OCI-LY7 (cell line): ENCODE measurements at regions not wholly inside any gene's neighbourhood (a gene's known extent, or its start where the extent isn't known, plus 50 kb on each side); places are given as distances from the start of the nearest gene placed in this dataset.

Experiments
- BruUV-seq: library from RNA; stranded (reverse); fragments of 400-500 nt; replicated peaks from 2 replicates; lab custom pipeline; 2021; lab: Mats Ljungman, UMichigan
- CTCF ChIA-PET: fragments of 300-600 bp; sonication (Branson Sonifier 250); formaldehyde crosslinking; loops from one replicate; lab custom pipeline; 2022; ENCODE audit warnings: antibody characterized with exemption; ENCODE audit not compliant: unreplicated experiment; lab: Charles Lee
- POLR2A ChIA-PET: fragments of 300-600 bp; sonication (Branson Sonifier 250); formaldehyde crosslinking; loops from one replicate; lab custom pipeline; 2022; ENCODE audit warnings: antibody characterized with exemption; lab: Charles Lee
- DNase-seq: peaks from one replicate; pipeline ENCODE4 v3.0.0-alpha.2; 2015; ENCODE audit warnings: low spot score
- H2AFZ ChIP-seq: fragments of 200-600 bp; sonication (generic), shearing (Covaris generic); 2 replicates; pipeline ENCODE4 v1.6.1; 2014; ENCODE audit warnings: mild to moderate bottlenecking, antibody characterized with exemption, low read length, moderate library complexity
- H3K27ac ChIP-seq: fragments of 200-600 bp; sonication (generic); 2 replicates; pipeline ENCODE4 v1.5.1; 2014; ENCODE audit warnings: mixed run types, low read depth, mild to moderate bottlenecking, moderate library complexity, low read length, inconsistent platforms; ENCODE audit not compliant: poor library complexity, severe bottlenecking
- H3K36me3 ChIP-seq: fragments of 200-600 bp; sonication (generic); 2 replicates; pipeline ENCODE4 v1.6.1; 2014; ENCODE audit warnings: mild to moderate bottlenecking, antibody characterized with exemption, low read length, moderate library complexity, mixed read lengths; ENCODE audit not compliant: insufficient read depth
- H3K4me1 ChIP-seq: fragments of 200-600 bp; sonication (generic); 2 replicates; pipeline ENCODE4 v1.5.1; 2014; ENCODE audit warnings: mild to moderate bottlenecking, low read length; ENCODE audit not compliant: insufficient read depth, poor library complexity, severe bottlenecking
- H3K4me2 ChIP-seq: fragments of 200-600 bp; sonication (generic); 2 replicates; pipeline ENCODE4 v1.6.1; 2014; ENCODE audit warnings: mild to moderate bottlenecking, low read length
- H3K4me3 ChIP-seq: fragments of 200-600 bp; sonication (generic); 2 replicates; pipeline ENCODE4 v1.5.1; 2014; ENCODE audit warnings: mild to moderate bottlenecking, low read depth, low read length; ENCODE audit not compliant: poor library complexity, severe bottlenecking
- H3K79me2 ChIP-seq: fragments of 200-600 bp; sonication (generic); 2 replicates; pipeline ENCODE4 v1.6.1; 2016; ENCODE audit warnings: low read depth, mild to moderate bottlenecking, low read length, moderate library complexity, mixed read lengths; ENCODE audit not compliant: insufficient read depth
- H3K9me2 ChIP-seq: fragments of 200-600 bp; sonication (generic); 2 replicates; pipeline ENCODE4 v1.6.1; 2016; ENCODE audit warnings: mild to moderate bottlenecking, low read length, mixed read lengths; ENCODE audit not compliant: insufficient read depth
- H3K9me3 ChIP-seq: fragments of 200-600 bp; sonication (generic); 2 replicates; pipeline ENCODE4 v1.6.1; 2014; ENCODE audit warnings: mild to moderate bottlenecking, mixed run types, low read length, mixed read lengths
- H4K20me1 ChIP-seq: fragments of 200-600 bp; sonication (generic); 2 replicates; pipeline ENCODE4 v1.6.1; 2014; ENCODE audit warnings: mild to moderate bottlenecking, antibody characterized with exemption, low read length, moderate library complexity, mixed read lengths; ENCODE audit not compliant: insufficient read depth
- CTCF ChIP-seq: fragments of 200-600 bp; sonication (generic); conservative IDR thresholded peaks from 2 replicates; pipeline ENCODE4 v1.5.1; 2014; ENCODE audit warnings: mild to moderate bottlenecking, antibody characterized with exemption, low read length, moderate library complexity, mixed read lengths
- EZH2phosphoT487 ChIP-seq: fragments of 200-600 bp; sonication (generic); IDR thresholded peaks from 2 replicates; pipeline ENCODE4 v1.6.1; 2018; ENCODE audit warnings: low read depth, borderline replicate concordance, mild to moderate bottlenecking, mixed run types, antibody characterized with exemption, low read length, moderate library complexity, mixed read lengths
- intact Hi-C: fragments of 100-400 bp; cut with micrococcal nuclease; formaldehyde crosslinking; loops from one replicate; pipeline ENCODE4 v1.10.0; 2022; ENCODE audit not compliant: unreplicated experiment

GRCh38 chr13:93036380-93036779 is 190.2 kb upstream of the GPC6 start:
- no peak for DNase-seq
- H2AFZ ChIP-seq, result no peak overlapping the region
- no peak overlapping the region for H3K27ac ChIP-seq
- no peaks in the 10 kb centered on the region for H3K9me3 ChIP-seq
- no peaks in the 10 kb centered on the region for H3K36me3 ChIP-seq
- ChIA-PET CTCF (no interaction called here), POLR2A (interaction anchor here (0.7 kb wide), 1 partner anchor 1172 kb away, joined by 3 read pairs; no protein-coding TSS in a partner anchor)
- H4K20me1 ChIP-seq, result no peaks in the 10 kb centered on the region
- intact Hi-C loops, result no loop called here
- H3K9me2 ChIP-seq, result no peaks in the 10 kb centered on the region
- BruUV-seq, result no TSS peak
- H3K4me3 ChIP-seq, result no peak overlapping the region
- no peaks in the 10 kb centered on the region for H3K79me2 ChIP-seq
- no peaks in the 10 kb centered on the region for H3K4me1 ChIP-seq
- no peak overlapping the region for H3K4me2 ChIP-seq
- TF ChIP-seq CTCF (no peak), EZH2phosphoT487 (no peak)

- no peaks in the 10 kb centered on the region for H3K9me2 ChIP-seq
- ChIA-PET CTCF (no interaction called here), POLR2A (no interaction called here)
- H3K79me2 ChIP-seq, result no peaks in the 10 kb centered on the region
- intact Hi-C loops, result no loop called here
- H3K4me1 ChIP-seq, result no peaks in the 10 kb centered on the region
- H3K36me3 ChIP-seq, result no peaks in the 10 kb centered on the region
- H3K9me3 ChIP-seq, result no peaks in the 10 kb centered on the region
- TF ChIP-seq CTCF (no peak), EZH2phosphoT487 (no peak)
- no peak overlapping the region for H3K4me3 ChIP-seq
- no peak overlapping the region for H3K4me2 ChIP-seq
- H3K27ac ChIP-seq, result no peak overlapping the region
- H4K20me1 ChIP-seq, result no peaks in the 10 kb centered on the region
- no peak for DNase-seq
- no TSS peak for BruUV-seq
- no peak overlapping the region for H2AFZ ChIP-seq
Observed at GRCh38 chr13:93037780-93038179, 188.8 kb upstream of the GPC6 start.

- TF ChIP-seq CTCF (no peak), EZH2phosphoT487 (no peak)
- H4K20me1 ChIP-seq, result no peaks in the 10 kb centered on the region
- no peaks in the 10 kb centered on the region for H3K4me1 ChIP-seq
- no peaks in the 10 kb centered on the region for H3K36me3 ChIP-seq
- no peaks in the 10 kb centered on the region for H3K79me2 ChIP-seq
- no peak overlapping the region for H2AFZ ChIP-seq
- intact Hi-C loops, result no loop called here
- H3K9me3 ChIP-seq, result no peaks in the 10 kb centered on the region
- H3K9me2 ChIP-seq, result no peaks in the 10 kb centered on the region
- POLR2A ChIA-PET, result no interaction called here
- no TSS peak for BruUV-seq
- H3K27ac ChIP-seq, result no peak overlapping the region
- CTCF ChIA-PET, result no interaction called here
- DNase-seq, result no peak
- H3K4me2 ChIP-seq, result no peak overlapping the region
- H3K4me3 ChIP-seq, result no peak overlapping the region
Observed at GRCh38 chr13:93038187-93038586, 188.4 kb upstream of the GPC6 start.
